GM12872 (cell line): ENCODE measurements at regions not wholly inside any gene's neighbourhood (a gene's known extent, or its start where the extent isn't known, plus 50 kb on each side); places are given as distances from the start of the nearest gene placed in this dataset.

Experiments
- CTCF ChIP-seq: IDR thresholded peaks from 3 replicates; pipeline ENCODE4 v1.5.1; 2011; ENCODE audit warnings: low read depth, mild to moderate bottlenecking, low read length, moderate library complexity; ENCODE audit not compliant: insufficient read depth

GRCh38 chr5:133786420-133786819 lies 174.1 kb upstream of the FSTL4 start:
- TF ChIP-seq CTCF = no peak

GRCh38 chr5:133785182-133785581 lies 172.8 kb upstream of the FSTL4 start:
- TF ChIP-seq CTCF = no peak

- no peak for TF ChIP-seq CTCF
Measured at GRCh38 chr5:133783481-133783880, 171.1 kb upstream of the FSTL4 start.

GRCh38 chr5:133782736-133783135 lies 170.4 kb upstream of the FSTL4 start:
- TF ChIP-seq CTCF = no peak

- TF ChIP-seq CTCF = no peak
Measured at GRCh38 chr5:133781436-133782225, 169.3 kb upstream of the FSTL4 start.

GRCh38 chr5:133780619-133781280 lies 168.4 kb upstream of the FSTL4 start:
- TF ChIP-seq CTCF = no peak

GRCh38 chr5:133779828-133780475 lies 167.6 kb upstream of the FSTL4 start:
- peak; percentile 57 for TF ChIP-seq CTCF
